ENCODE measurements at regions not wholly inside any gene's neighbourhood (a gene's known extent, or its start where the extent isn't known, plus 50 kb on each side); places are given as distances from the start of the nearest gene placed in this dataset.
"Not testable (repeated sequence)": the region's sequence is repeated elsewhere in the genome, so short reads cannot be mapped to it uniquely, and the experiment has no call there.

GRCh38 chr4:26048378-26048882 is 134.4 kb downstream of the SMIM20 start:
- DNase-seq = peak in 1 of 2 donors; percentile 46

- DNase-seq = no peak
Measured at GRCh38 chr4:26048950-26049349, 134.9 kb downstream of the SMIM20 start.

- no peak for DNase-seq
Measured at GRCh38 chr4:26049447-26049846, 135.4 kb downstream of the SMIM20 start.

GRCh38 chr4:26050212-26050643 is 136.2 kb downstream of the SMIM20 start:
- peak; percentile 83 to 96 for DNase-seq

- no peak for DNase-seq
Measured at GRCh38 chr4:26050671-26051070, 136.7 kb downstream of the SMIM20 start.

- DNase-seq = no peak
Measured at GRCh38 chr4:26051240-26051639, 137.2 kb downstream of the SMIM20 start.

- DNase-seq = no peak
Measured at GRCh38 chr4:26052663-26053541, 138.9 kb downstream of the SMIM20 start.

- no peak for DNase-seq
Measured at GRCh38 chr4:26053761-26054160, 139.7 kb downstream of the SMIM20 start.

GRCh38 chr4:26055855-26056254 is 141.8 kb downstream of the SMIM20 start:
- DNase-seq = no peak

- no peak for DNase-seq
Measured at GRCh38 chr4:26056406-26056805, 142.4 kb downstream of the SMIM20 start.

GRCh38 chr4:26057839-26058238 is 143.8 kb downstream of the SMIM20 start:
- DNase-seq = not testable (repeated sequence)

GRCh38 chr4:26058537-26058936 is 144.5 kb downstream of the SMIM20 start:
- no peak for DNase-seq

GRCh38 chr4:26059391-26060154 is 145.6 kb downstream of the SMIM20 start:
- DNase-seq = no peak

- DNase-seq = no peak
Measured at GRCh38 chr4:26060286-26060685, 146.3 kb downstream of the SMIM20 start.

- peak; percentile 57 to 65 for DNase-seq
Measured at GRCh38 chr4:26061248-26061986, 147.4 kb downstream of the SMIM20 start.

- no peak for DNase-seq
Measured at GRCh38 chr4:26062215-26062614, 148.2 kb downstream of the SMIM20 start.

- not testable (repeated sequence) for DNase-seq
Measured at GRCh38 chr4:26064009-26064408, 150.0 kb downstream of the SMIM20 start.

- DNase-seq = no peak
Measured at GRCh38 chr4:26065833-26066232, 151.8 kb downstream of the SMIM20 start.

GRCh38 chr4:26067035-26067434 is 153.0 kb downstream of the SMIM20 start:
- DNase-seq = no peak

- DNase-seq = no peak
Measured at GRCh38 chr4:26069218-26069617, 155.2 kb downstream of the SMIM20 start.

- no peak for DNase-seq
Measured at GRCh38 chr4:26071688-26072087, 157.7 kb downstream of the SMIM20 start.

GRCh38 chr4:26073886-26074560 is 160.0 kb downstream of the SMIM20 start:
- peak; percentile 79 to 92 for DNase-seq
